H1 (cell line): ENCODE measurements at regions not wholly inside any gene's neighbourhood (a gene's known extent, or its start where the extent isn't known, plus 50 kb on each side); places are given as distances from the start of the nearest gene placed in this dataset.

Experiments used
- CTCF ChIA-PET: fragments of 300-600 bp; sonication (Branson Sonifier 250); formaldehyde crosslinking; loops from one replicate; lab custom pipeline; 2021; ENCODE audit not compliant: partially characterized antibody; lab: Charles Lee
- POLR2A ChIA-PET: fragments of 300-600 bp; sonication (Branson Sonifier 250); formaldehyde crosslinking; loops from one replicate; lab custom pipeline; 2021; ENCODE audit warnings: inconsistent platforms; ENCODE audit not compliant: partially characterized antibody; lab: Charles Lee
- DNase-seq, 2 experiments: peaks; one replicate each; pipeline versions ENCODE4 v3.0.0 to v3.0.0-alpha.2; 2010 to 2022; ENCODE audit warnings: low spot score in 2 of 2, low read depth in 1 of 2, mixed read lengths in 1 of 2
- FAIRE-seq: peaks from 2 replicates; lab custom pipeline; 2011; peaks lifted over from hg19 to GRCh38; lab: Jason Lieb, UNC
- H2AFZ ChIP-seq: 2 replicates; pipeline ENCODE4 v1.8.1; 2012; ENCODE audit warnings: low read length, inconsistent platforms
- H2AK5ac ChIP-seq: 2 replicates; pipeline ENCODE4 v1.6.1; 2013; ENCODE audit warnings: low read depth, low read length
- H2BK120ac ChIP-seq: replicated peaks from 2 replicates; pipeline ENCODE3; 2013; ENCODE audit warnings: low read depth, low read length, inconsistent platforms
- H2BK12ac ChIP-seq: 2 replicates; pipeline ENCODE4 v1.6.1; 2013; ENCODE audit warnings: low read depth, low read length
- H2BK15ac ChIP-seq: 2 replicates; pipeline ENCODE4 v1.6.1; 2013; ENCODE audit warnings: low read length
- H2BK20ac ChIP-seq: 2 replicates; pipeline ENCODE4 v1.6.1; 2013; ENCODE audit warnings: low read length
- H2BK5ac ChIP-seq: 2 replicates; pipeline ENCODE4 v1.6.1; 2013; ENCODE audit warnings: low read depth, low read length
- H3K14ac ChIP-seq: 2 replicates; pipeline ENCODE4 v1.6.1; 2013; ENCODE audit warnings: inconsistent platforms; ENCODE audit not compliant: insufficient read length
- H3K18ac ChIP-seq: 2 replicates; pipeline ENCODE4 v1.6.1; 2013; ENCODE audit warnings: low read length; ENCODE audit errors: extremely low read depth
- H3K23ac ChIP-seq: 2 replicates; pipeline ENCODE4 v1.6.1; 2013; ENCODE audit warnings: inconsistent platforms; ENCODE audit not compliant: insufficient read length
- H3K23me2 ChIP-seq: 2 replicates; pipeline ENCODE4 v1.6.1; 2013; ENCODE audit warnings: low read depth, low read length
- H3K27ac ChIP-seq: 2 replicates; pipeline ENCODE4 v1.6.1; 2011; ENCODE audit warnings: low read depth, low read length, inconsistent platforms
- H3K27me3 ChIP-seq, 4 experiments: replicated peaks in 1 of 4; 1 replicate in 1 of 4; 2 replicates in 3 of 4; pipeline versions ENCODE4 v1.6.1 to v1.8.1; 2011 to 2013; ENCODE audit warnings: low read length in 3 of 4, mild to moderate bottlenecking in 3 of 4, inconsistent platforms in 2 of 4, mixed read lengths in 2 of 4, moderate library complexity in 1 of 4; ENCODE audit not compliant: control insufficient read depth in 3 of 4, insufficient read depth in 3 of 4; ENCODE audit errors: extremely low read depth in 1 of 4
- H3K36me3 ChIP-seq, 4 experiments: 2 replicates each; pipeline versions ENCODE4 v1.6.1 to v1.8.1; 2011 to 2013; ENCODE audit warnings: mild to moderate bottlenecking in 4 of 4, low read length in 3 of 4, moderate library complexity in 2 of 4, control low read depth in 1 of 4, inconsistent platforms in 1 of 4; ENCODE audit not compliant: insufficient read depth in 4 of 4, control insufficient read depth in 2 of 4
- H3K4ac ChIP-seq: replicated peaks from 2 replicates; pipeline ENCODE3; 2013; ENCODE audit warnings: low read length, low read depth, mixed read lengths, inconsistent platforms; ENCODE audit not compliant: insufficient read length
- H3K4me1 ChIP-seq, 4 experiments: replicated peaks in 1 of 4; 1 replicate in 1 of 4; 2 replicates in 3 of 4; pipeline versions ENCODE4 v1.6.1 to v1.8.1; 2011 to 2013; ENCODE audit warnings: low read length in 3 of 4, inconsistent platforms in 2 of 4, mixed read lengths in 1 of 4; ENCODE audit not compliant: insufficient read depth in 4 of 4, control insufficient read depth in 3 of 4
- H3K4me2 ChIP-seq, 2 experiments: 2 replicates each; pipeline versions ENCODE4 v1.6.1 to v1.8.1; 2011 to 2013; ENCODE audit warnings: low read depth in 2 of 2, low read length in 2 of 2, control low read depth in 1 of 2, inconsistent platforms in 1 of 2, mild to moderate bottlenecking in 1 of 2; ENCODE audit not compliant: insufficient read depth in 1 of 2
- H3K4me3 ChIP-seq, 4 experiments: fragments of 200-600, 300-600 bp in 1 of 4; sonication (generic), shearing (Covaris generic), sonication (Bioruptor Twin) in 1 of 4; 2 replicates each; pipeline versions ENCODE4 v1.5.1 to v1.8.1; 2011 to 2016; ENCODE audit warnings: low read length in 4 of 4, low read depth in 3 of 4, control low read depth in 2 of 4, inconsistent platforms in 2 of 4, mild to moderate bottlenecking in 2 of 4, mixed read lengths in 1 of 4, moderate library complexity in 1 of 4; ENCODE audit not compliant: insufficient read depth in 2 of 4; ENCODE audit errors: extremely low read depth in 1 of 4
- H3K56ac ChIP-seq: replicated peaks from 2 replicates; pipeline ENCODE3; 2013; ENCODE audit warnings: low read depth, mild to moderate bottlenecking, mixed read lengths, low read length, inconsistent platforms; ENCODE audit not compliant: insufficient read length
- H3K79me1 ChIP-seq: 2 replicates; pipeline ENCODE4 v1.6.1; 2013; ENCODE audit warnings: low read depth, low read length, control low read depth
- H3K79me2 ChIP-seq, 2 experiments: 2 replicates each; pipeline versions ENCODE4 v1.6.1 to v1.8.1; 2012 to 2013; ENCODE audit warnings: low read length in 2 of 2, mild to moderate bottlenecking in 2 of 2, inconsistent platforms in 1 of 2; ENCODE audit not compliant: insufficient read depth in 2 of 2, control insufficient read depth in 1 of 2
- H3K9ac ChIP-seq, 4 experiments: replicated peaks in 1 of 4; 1 replicate in 1 of 4; 2 replicates in 3 of 4; pipeline versions ENCODE4 v1.6.1 to v1.8.1; 2011 to 2013; ENCODE audit warnings: low read depth in 3 of 4, low read length in 3 of 4, control low read depth in 2 of 4, mild to moderate bottlenecking in 2 of 4, moderate library complexity in 2 of 4, inconsistent platforms in 1 of 4; ENCODE audit errors: extremely low read depth in 1 of 4
- H3K9me3 ChIP-seq, 2 experiments: 2 replicates each; pipeline versions ENCODE4 v1.6.1 to v1.8.1; 2012 to 2013; ENCODE audit warnings: mild to moderate bottlenecking in 2 of 2, moderate library complexity in 2 of 2, control low read depth in 1 of 2, inconsistent platforms in 1 of 2, low read depth in 1 of 2, low read length in 1 of 2, mixed read lengths in 1 of 2; ENCODE audit not compliant: insufficient read depth in 2 of 2
- H4K20me1 ChIP-seq, 2 experiments: replicated peaks in 1 of 2; 2 replicates each; pipeline versions ENCODE3 to v1.8.1; 2011 to 2013; ENCODE audit warnings: inconsistent platforms in 2 of 2, low read length in 2 of 2, mild to moderate bottlenecking in 1 of 2; ENCODE audit not compliant: insufficient read depth in 2 of 2, control insufficient read depth in 1 of 2
- H4K5ac ChIP-seq: 2 replicates; pipeline ENCODE4 v1.6.1; 2013; ENCODE audit warnings: low read length, low read depth, mixed read lengths, inconsistent platforms; ENCODE audit not compliant: insufficient read length
- H4K8ac ChIP-seq: 2 replicates; pipeline ENCODE4 v1.8.0; 2013; ENCODE audit warnings: mild to moderate bottlenecking, moderate library complexity, low read length, inconsistent platforms; ENCODE audit not compliant: insufficient read depth; ENCODE audit errors: extremely low read depth
- H4K91ac ChIP-seq: replicated peaks from 2 replicates; pipeline ENCODE3; 2013; ENCODE audit warnings: low read length, mixed read lengths, inconsistent platforms; ENCODE audit not compliant: insufficient read length
- ASH2L ChIP-seq: fragments of 200-600, 300-600 bp; sonication (generic); IDR thresholded peaks from one replicate; pipeline ENCODE4 v1.7.1; 2017; ENCODE audit warnings: low read length
- BCL11A ChIP-seq, 2 experiments: IDR thresholded peaks; one replicate each; pipeline ENCODE4 v1.6.1; 2011; ENCODE audit warnings: low read depth in 2 of 2, low read length in 2 of 2, mild to moderate bottlenecking in 2 of 2
- CBX8 ChIP-seq: fragments of 300-800, 300-1000 bp; sonication (generic); IDR thresholded peaks from 2 replicates; pipeline ENCODE4 v1.7.1; 2016; ENCODE audit warnings: low read depth, low read length, borderline replicate concordance
- CHD2 ChIP-seq: IDR thresholded peaks from 2 replicates; pipeline ENCODE4 v1.6.1; 2012; ENCODE audit warnings: low read length, improper control_type of control experiment
- CTBP2 ChIP-seq: IDR thresholded peaks from 2 replicates; pipeline ENCODE4 v1.7.0; 2011; ENCODE audit warnings: borderline replicate concordance, mild to moderate bottlenecking, moderate library complexity, mixed read lengths, low read length; ENCODE audit not compliant: insufficient read depth, insufficient read length
- HDAC6 ChIP-seq: IDR thresholded peaks from one replicate; pipeline ENCODE4 v1.7.1; 2012; ENCODE audit warnings: low read depth, mild to moderate bottlenecking, inconsistent platforms, low read length, moderate library complexity
- KDM4A ChIP-seq: IDR thresholded peaks from one replicate; pipeline ENCODE4 v1.7.1; 2012; ENCODE audit warnings: low read depth, mild to moderate bottlenecking, moderate library complexity, low read length, inconsistent platforms; ENCODE audit not compliant: severe bottlenecking
- MAFK ChIP-seq: IDR thresholded peaks from 2 replicates; pipeline ENCODE4 v1.6.1; 2012; ENCODE audit warnings: low read depth, mild to moderate bottlenecking, improper control_type of control experiment, low read length
- PHF8 ChIP-seq: fragments of 200-600 bp; sonication (generic); conservative IDR thresholded peaks from 2 replicates; pipeline ENCODE4 v1.7.1; 2012; ENCODE audit warnings: low read depth, mild to moderate bottlenecking, inconsistent platforms, low read length, moderate library complexity
- POLR2A ChIP-seq, 2 experiments: IDR thresholded peaks; 1 replicate in 1 of 2; 2 replicates in 1 of 2; pipeline ENCODE4 v1.6.1; 2011; ENCODE audit warnings: low read depth in 2 of 2, low read length in 2 of 2, mild to moderate bottlenecking in 2 of 2; ENCODE audit errors: control extremely low read depth in 1 of 2
- SIRT6 ChIP-seq: IDR thresholded peaks from one replicate; pipeline ENCODE4 v1.7.1; 2012; ENCODE audit warnings: low read length, inconsistent platforms
- SP2 ChIP-seq: IDR thresholded peaks from 2 replicates; pipeline ENCODE4 v1.6.1; 2012; ENCODE audit warnings: mild to moderate bottlenecking, low read length, inconsistent platforms
- SP4 ChIP-seq: IDR thresholded peaks from 2 replicates; pipeline ENCODE4 v1.6.1; 2012; ENCODE audit warnings: low read length, inconsistent platforms
- TCF12 ChIP-seq: IDR thresholded peaks from 2 replicates; pipeline ENCODE4 v1.6.1; 2011; ENCODE audit warnings: low read depth, mild to moderate bottlenecking, low read length
- WGBS, 2 experiments: shearing (Covaris generic) in 1 of 2; methylation state at CpG; one replicate each; pipeline versions ENCODE4 v1.1.6 to v1.1.7; 2013 to 2015; ENCODE audit warnings: low lambda C conversion rate in 2 of 2, mixed read lengths in 2 of 2, inconsistent platforms in 1 of 2, low coverage in 1 of 2, missing lambda C conversion rate in 1 of 2; ENCODE audit not compliant: insufficient replicate concordance in 2 of 2, insufficient coverage in 1 of 2, insufficient read length in 1 of 2; ENCODE audit errors: extremely low coverage in 1 of 2, missing lambda C conversion rate in 1 of 2; 5-methylcytosine and 5-hydroxymethylcytosine counted together
- TF ChIP-seq, protein P1 (sequence below): IDR thresholded peaks from 2 replicates; pipeline ENCODE4 v1.6.1; 2012; ENCODE audit warnings: inconsistent platforms

GRCh38 chrX:18032486-18033221, 171.6 kb upstream of the RAI2 start:
- Histone ChIP-seq H4K8ac (no peak overlapping the region), H3K56ac (no peak overlapping the region), H3K14ac (no peak overlapping the region), H3K4ac (no peak overlapping the region), H3K4me3 (no peak overlapping the region), H3K27ac (no peak overlapping the region), H4K91ac (no peak overlapping the region), H2BK5ac (no peak overlapping the region), H2AFZ (no peak overlapping the region), H3K36me3 (no peaks in the 10 kb centered on the region), H2BK15ac (no peak overlapping the region), H4K20me1 (no peaks in the 10 kb centered on the region), H3K79me2 (no peaks in the 10 kb centered on the region), H3K27me3 (no peaks in the 10 kb centered on the region), H3K4me1 (no peaks in the 10 kb centered on the region), H3K9me3 (no peaks in the 10 kb centered on the region), H3K18ac (no peak overlapping the region), H3K4me2 (no peak overlapping the region), H2BK20ac (no peak overlapping the region), H3K23ac (no peak overlapping the region), H2AK5ac (no peak overlapping the region), H2BK120ac (no peak overlapping the region), H3K79me1 (no peaks in the 10 kb centered on the region), H3K23me2 (no peaks in the 10 kb centered on the region), H4K5ac (no peak overlapping the region), H2BK12ac (no peak overlapping the region), H3K9ac (no peak overlapping the region)
- 90% methylated on average over 3 of the region's 3 CpGs; no CpG with 5 or more reads in 1 of the 2 experiments for WGBS, 2 experiments
- FAIRE-seq (no peak), DNase-seq (no peak)
- ChIA-PET POLR2A (interaction anchor here (0.7 kb wide), 1 partner anchor 15 kb away, joined by 3 read pairs; no protein-coding TSS in a partner anchor), CTCF (no interaction called here)
- TF ChIP-seq MAFK (no peak), SIRT6 (no peak), CHD2 (no peak), KDM4A (no peak), HDAC6 (no peak), TCF12 (no peak), CBX8 (no peak), SP2 (no peak), CTBP2 (no peak), PHF8 (no peak), ASH2L (no peak), BCL11A (IDR thresholded peaks at IDR 0.05; ENCODE audit: low read depth in 2 of 2, low read length in 2 of 2) (no peak), SP4 (no peak), POLR2A (IDR thresholded peaks at IDR 0.05; ENCODE audit: control extremely low read depth in 1 of 2, low read depth in 2 of 2, low read length in 2 of 2) (no peak)
- TF ChIP-seq, protein P1, sequence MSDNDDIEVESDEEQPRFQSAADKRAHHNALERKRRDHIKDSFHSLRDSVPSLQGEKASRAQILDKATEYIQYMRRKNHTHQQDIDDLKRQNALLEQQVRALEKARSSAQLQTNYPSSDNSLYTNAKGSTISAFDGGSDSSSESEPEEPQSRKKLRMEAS, result no peak
